Activated CD8-positive, alpha-beta memory T cell treated with anti-CD3 and anti-CD28 coated beads, Interleukin-2, amount 50 U/mL, for 24 hours (primary cell): ENCODE measurements at regions not wholly inside any gene's neighbourhood (a gene's known extent, or its start where the extent isn't known, plus 50 kb on each side); places are given as distances from the start of the nearest gene placed in this dataset.
"Not testable (repeated sequence)": the region's sequence is repeated elsewhere in the genome, so short reads cannot be mapped to it uniquely, and the experiment has no call there.

Source experiments
- DNase-seq: peaks from one replicate; pipeline ENCODE4 v3.0.0-alpha.2; 2020; ENCODE audit errors: extremely low read depth

DNA sequence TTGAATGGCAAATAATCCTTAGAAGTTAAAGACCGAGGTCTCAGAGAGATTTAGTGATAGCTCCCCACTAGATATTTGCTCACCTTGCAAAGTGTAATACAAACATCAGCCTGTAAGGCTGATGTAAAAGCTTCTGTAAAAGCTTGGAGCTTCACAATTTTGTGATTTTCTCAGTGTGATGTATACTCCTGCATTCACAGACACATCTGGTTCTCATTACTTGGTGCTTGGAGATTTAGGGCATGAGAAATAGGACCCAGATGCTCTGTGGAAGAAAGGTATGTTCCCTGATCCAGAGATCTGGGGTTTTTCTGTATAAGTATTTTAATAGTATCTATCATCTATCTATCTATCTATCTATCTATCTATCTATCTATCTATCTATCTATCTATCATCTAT is 1664.3 kb downstream of the C4orf33 start:
- no peak for DNase-seq

DNA sequence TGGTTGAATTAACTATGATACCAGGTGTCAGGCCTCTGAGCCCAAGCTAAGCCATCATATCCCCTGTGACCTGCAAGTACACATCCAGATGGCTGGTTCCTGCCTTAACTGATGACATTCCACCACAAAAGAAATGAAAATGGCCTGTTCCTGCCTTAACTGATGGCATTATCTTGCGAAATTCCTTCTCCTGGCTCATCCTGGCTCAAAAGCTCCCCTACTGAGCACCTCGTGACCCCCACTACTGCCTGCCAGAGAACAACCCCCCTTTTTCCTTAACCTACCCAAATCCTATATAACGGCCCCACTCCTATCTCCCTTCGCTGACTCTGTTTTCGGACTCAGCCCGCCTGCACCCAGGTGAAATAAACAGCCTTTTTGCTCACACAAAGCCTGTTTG is 1671.4 kb downstream of the C4orf33 start:
- not testable (repeated sequence) for DNase-seq

DNA sequence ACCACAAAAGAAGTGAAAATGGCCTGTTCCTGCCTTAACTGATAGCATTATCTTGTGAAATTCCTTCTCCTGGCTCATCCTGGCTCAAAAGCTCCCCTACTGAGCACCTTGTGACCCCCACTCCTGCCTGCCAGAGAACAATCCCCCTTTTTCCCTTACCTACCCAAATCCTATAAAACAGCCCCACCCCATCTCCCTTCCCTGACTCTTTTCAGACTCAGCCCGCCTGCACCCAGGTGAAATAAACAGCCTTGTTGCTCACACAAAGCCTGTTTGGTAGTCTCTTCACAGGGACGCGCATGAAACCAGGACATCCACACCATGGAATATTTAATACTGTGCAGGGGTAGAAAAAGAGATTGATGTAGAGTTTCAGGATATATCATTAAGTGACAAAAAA is 1677.0 kb downstream of the C4orf33 start:
- not testable (repeated sequence) for DNase-seq

DNA sequence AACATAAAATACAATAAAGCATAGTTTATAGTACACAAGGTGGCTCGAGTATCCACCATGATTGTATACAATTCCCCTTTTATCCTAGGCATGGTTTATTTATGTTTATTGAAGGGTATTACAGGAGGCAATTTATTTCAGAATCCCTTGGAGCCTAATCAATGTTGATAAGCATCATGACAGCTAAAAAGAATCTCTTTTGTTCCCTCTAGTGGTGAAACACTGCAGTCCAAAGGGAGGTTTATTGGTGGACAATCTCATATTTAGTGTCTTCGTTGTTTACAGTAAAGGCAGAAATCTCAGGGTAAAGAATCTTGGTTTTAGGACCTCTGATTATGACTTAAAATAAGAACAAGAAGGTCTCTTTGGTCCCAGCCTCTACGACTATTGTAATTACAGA is 1712.5 kb downstream of the C4orf33 start:
- no peak for DNase-seq

DNA sequence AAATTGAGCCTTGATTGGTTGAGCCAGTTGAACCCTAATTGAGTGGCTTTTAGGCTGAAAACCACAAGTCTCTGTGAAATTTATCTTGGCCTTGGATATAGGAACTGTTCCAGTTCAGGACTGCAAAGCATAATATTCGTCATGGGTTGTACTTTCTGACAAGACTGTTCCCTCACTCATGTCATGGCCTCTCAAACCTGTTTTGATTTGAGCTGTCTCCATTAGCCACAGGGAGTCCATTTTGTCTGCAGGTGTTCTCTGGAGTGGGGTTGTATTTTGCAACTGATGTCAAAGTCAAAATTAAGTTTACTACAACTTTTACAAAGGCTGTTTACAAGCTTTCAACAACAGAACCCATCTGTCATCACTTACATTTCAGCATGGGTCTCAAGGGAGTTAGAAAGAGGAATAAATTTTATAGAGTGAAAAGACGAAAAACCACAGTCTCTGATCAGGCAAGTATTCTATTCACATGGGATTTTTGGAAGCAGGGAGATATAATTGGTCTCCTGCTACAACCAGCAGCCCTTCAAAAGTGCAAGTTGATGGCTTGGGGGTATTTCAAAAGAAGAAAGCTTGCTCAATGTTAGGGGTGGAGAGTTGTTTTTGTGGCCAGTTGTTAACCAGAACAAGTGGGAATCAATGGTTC is 1716.3 kb downstream of the C4orf33 start:
- DNase-seq = no peak

DNA sequence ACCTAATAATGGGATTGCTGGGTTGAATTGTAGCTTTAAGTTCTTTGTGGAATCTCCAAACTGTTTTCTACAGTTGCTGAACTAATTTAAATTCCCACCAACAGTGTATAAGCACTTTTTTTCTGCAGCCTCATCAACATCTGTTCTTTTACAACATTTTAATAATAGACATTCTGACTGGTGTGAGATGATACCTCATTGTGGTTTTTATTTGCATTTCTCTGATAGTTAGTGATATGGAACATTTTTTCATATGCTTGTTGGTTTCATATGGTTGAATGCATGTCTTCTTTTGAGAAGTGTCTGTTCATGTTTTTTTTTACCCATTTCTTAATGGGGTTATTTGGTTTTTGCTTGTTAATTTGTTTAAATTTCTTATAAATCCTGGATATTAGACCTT is 1718.9 kb downstream of the C4orf33 start:
- no peak for DNase-seq

DNA sequence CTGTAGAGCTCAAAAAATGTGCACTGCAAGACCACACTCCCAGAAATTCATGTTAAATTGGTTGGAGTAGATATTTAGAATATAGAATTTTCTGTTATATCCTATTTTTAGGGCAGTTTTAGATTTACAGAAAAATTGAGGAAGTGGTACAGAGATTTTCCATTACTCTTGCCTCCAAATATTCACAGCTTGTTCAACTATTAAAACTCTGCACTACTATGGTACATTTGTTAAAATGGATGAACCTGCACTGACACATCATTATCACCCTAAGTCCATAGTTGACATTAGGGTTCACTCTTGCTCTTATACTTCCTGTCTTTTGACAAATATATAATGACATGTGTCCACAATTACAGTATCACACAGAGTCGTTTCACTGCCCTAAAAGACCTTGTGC is 1724.5 kb downstream of the C4orf33 start:
- no peak for DNase-seq

DNA sequence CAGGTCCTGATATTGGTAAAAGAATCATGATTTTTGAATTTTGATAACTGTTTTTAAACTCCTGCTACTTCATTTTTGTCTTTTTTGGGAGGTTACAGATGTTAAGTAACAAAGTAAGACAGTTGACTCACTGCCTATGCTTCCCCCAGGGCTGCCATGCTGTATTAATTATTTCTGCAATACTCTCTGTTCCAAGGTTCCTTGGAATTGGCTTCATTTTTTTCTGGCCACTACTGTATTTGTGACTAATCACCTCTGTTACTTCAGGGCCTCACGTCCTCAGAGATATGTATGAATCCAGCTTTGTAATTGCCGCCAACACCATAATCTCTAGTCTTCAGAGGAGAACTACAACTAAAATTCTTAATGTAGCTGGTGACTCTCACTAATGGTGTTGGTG is 1729.3 kb downstream of the C4orf33 start:
- no peak for DNase-seq

DNA sequence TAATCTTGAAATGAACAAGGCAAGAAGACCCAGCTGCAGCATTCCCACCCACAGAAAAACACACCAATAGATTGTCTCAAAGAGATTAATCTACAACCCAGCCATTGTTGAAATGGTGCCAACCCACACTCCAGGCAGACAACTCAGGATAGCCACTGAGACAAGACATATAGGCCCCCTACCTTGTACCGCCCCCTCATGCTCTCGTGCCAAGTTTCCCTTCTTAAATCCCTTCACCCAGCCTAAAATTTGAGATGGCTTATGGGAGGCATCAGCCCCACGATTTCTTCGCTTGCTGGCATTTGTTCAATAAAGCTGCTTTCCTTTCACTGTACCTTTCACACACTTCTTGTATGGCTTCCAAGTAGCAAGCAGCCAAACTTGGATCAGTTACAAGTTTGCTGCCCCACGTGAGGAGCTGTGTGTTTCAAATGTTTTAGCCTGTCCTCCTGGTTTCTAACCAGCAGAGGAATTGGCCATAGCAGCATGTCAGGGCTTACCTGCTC is 1754.1 kb downstream of the C4orf33 start:
- DNase-seq = no peak

DNA sequence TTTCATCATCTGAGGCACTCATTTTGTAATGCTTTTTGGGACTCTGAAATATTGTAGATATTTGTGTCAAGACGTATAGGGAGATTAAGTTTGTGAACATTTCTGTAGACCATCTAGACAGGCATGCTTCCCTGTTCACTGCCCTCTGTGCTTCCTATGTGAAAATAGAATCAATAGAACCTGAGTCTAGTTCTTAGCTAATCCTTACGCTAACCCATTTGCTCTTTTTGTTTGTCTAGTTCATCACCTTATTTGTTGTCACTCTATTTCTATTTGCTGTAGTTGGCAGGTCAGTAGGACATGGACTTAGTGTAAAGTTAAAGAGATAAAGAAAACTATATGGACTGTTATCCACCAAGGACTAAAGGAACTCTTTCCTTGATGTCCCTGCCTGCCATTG is 1755.2 kb downstream of the C4orf33 start:
- DNase-seq = no peak

DNA sequence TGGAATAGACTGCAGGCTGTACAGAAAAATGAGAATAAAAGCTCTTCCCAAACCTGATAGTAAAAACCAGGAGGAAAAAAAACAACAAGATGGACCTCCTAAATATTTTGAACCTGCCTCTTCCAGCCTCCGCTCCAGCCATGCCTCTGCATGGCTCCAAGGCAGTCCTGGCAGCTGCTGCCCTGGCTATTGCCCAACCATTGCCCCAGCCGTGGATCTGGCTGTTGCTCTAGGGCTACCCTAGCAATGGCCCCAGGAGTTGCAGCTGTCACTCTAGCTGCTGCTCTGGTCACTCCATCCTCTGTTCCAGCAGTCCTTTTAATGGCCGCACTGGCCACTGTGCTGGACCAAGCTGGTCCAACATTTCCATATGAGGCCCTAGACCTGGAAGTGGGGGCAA is 1756.0 kb downstream of the C4orf33 start:
- DNase-seq = no peak

DNA sequence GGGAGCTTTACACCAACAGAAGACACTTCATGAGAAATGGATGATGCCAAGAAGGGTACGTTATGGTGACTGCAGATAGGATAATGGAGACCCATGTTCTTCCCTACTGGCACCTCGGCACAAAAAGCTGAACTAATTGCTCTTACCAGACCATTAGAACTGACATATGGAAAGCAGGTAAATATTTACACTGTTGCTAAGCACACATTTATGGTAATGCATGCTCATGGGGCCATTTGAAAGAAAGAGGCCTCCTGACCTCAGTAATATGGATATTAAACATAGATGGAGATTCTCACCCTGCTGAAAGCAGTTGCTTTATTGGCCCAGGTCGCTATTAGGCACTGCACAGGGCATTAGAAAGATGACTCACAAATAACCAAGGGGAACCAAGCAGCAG is 1759.6 kb downstream of the C4orf33 start:
- DNase-seq = no peak

DNA sequence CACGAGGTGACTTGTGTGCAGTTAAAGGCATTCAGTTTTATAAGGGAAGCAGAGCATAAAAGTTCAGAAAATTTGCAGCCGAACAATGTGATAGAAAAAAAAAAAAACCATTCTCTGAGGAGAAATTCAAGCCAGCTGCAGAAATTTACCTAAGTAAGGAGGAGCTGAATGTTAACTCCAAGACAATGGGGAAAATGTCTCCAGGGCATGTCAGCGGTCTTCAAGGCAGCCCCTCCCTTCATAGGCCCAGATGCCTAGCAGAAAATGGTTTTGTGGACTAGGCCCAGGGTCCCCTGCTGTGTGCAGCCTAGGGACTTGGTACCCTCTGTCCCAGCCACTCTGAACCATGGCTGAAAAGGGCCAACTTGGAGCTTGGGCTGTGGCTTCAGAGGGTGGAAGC is 1764.0 kb downstream of the C4orf33 start:
- no peak for DNase-seq

DNA sequence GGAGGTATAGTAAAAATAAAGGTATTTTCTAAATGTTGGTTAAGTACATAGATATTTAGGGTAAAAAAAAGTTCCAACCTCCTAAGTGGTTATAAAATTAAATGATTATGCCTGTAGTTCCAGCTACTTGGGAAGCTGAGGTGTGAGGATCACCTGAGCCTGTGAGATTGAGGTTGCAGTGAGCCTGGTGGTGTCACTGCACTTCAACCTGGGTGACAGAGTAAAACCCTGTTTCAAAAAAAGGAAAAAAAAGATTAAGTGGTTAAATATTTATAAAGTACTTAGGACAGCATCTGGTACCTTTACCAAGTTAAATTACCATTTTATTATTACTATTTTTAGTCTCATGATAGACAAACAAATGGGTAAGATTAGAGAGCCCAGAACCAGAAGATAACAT is 1801.0 kb downstream of the C4orf33 start:
- no peak for DNase-seq

DNA sequence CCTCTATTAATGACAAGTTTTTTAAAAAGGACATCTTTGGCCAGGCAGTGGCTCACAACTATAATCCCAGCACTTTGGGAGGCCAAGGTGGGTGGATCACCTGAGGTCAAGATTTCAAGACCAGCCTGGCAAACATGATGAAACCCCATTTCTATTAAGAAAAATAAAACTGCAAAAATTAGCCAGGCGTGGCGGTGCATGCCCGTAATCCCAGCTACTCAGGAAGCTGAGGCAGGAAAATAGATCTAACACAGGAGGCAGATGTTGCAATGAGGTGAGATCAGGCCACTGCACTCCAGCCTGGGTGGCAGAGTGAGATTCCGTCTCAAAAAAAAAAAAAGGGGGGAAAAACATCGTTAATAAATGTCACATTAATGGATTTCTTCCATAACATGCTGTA is 1805.4 kb downstream of the C4orf33 start:
- DNase-seq = no peak

DNA sequence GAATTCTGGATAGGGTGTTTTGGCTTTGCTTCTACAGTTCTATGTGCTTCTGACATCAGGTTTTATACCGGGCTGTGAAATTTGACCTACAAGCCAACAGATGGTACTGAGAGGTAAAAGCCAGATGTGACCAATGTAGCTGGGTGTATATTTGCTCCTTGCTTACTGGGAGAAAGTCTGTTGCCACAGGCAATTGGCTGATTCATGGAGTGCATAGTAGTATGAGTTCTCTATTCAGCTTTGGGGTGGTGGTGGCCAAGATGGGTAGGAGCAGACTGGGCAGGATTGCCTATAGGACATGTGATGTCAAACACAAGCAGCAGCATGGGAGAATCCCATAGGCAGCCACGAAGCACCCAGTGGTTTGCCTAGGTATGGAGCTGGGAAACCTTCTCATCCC is 1827.0 kb downstream of the C4orf33 start:
- DNase-seq = no peak

DNA sequence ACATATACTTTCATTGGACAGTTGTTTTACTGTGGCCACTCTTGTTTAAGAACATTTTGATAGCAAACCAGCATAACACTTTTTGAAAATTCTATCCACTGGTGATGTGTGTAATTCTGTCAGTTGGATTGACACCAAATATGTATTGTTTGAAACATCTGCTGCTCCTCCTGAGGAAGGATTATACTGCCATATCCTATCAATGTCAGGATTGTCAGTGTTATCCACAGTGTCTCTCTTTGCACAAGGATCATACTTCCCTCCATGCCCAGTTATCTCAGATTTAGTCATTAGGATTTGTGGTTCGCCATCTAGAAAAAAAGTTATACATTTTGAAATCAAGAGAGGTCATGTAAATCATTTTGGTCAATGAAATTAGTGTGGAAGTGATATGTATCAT is 1859.6 kb downstream of the C4orf33 start:
- DNase-seq = no peak

DNA sequence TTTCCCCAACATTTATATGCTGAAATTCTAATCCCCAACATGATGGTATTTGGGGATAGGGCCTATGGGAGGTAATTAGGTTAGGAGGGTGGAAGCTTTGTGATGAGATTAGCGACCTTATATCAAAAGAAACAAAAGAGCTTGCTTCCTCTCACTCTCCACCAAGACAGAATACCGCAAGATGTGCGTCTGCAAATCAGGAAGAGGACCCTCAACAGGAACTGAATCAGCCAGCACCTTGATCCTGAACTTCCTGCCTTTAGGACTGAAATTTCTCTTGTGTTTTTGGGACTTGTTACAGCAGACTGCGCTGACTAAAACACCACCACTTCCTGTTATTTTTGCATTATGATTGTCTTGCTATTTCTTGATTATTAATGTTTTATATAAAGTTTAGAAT is 1889.4 kb downstream of the C4orf33 start:
- DNase-seq = no peak

DNA sequence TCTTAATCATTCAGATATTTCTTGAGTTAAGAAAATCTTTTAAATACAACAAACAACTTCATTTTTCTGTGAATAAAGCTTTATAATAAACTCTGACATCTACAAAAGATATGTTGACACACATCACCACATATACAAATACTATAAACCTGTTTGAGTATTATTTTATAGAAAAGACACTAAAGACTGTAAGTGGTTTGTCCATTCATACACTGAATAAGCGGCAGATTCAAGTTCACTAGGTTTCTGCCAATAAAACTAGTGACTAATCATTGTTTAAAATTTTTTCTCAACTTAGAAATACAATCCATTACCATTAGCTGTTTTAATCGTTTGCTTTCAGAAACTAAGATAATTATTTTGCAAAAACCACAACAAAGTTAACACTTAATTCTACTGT is 1900.0 kb downstream of the C4orf33 start:
- no peak for DNase-seq

DNA sequence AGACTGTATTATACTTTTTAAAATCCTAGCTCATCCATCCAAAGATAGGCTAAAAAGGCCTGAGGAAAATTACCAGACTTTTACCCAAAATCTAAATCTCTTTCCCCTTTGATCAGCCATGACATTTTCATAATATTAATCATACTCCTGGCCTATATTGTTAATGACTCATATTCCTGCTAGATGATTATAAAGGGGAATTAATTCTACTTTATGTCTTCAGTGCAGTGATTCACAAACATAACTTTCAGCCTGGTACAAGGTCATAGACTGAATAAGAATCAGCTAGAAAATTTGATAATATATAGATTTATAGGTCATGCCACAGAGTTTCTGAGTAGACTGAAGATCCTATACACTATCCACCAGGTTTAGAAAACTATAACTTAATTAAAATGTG is 1905.4 kb downstream of the C4orf33 start:
- DNase-seq = no peak

DNA sequence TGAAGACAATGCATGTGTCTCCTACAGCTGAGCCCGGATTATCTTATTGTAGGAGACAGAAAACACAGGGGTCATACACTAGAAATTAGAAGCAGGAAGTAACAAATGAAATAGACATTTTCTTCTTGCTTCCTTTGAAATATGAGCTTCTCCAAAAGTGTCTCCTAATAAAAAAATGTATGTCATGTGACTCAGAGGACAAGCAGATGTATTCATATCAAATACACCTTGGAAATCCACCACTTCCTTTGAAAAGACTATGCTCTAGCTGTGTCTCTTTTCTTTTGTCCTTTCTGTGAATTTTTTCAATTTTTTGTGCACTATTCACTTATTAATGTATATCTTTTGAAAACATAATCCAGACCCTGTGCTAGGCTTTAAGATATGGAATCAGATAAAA is 1906.2 kb downstream of the C4orf33 start:
- no peak for DNase-seq

DNA sequence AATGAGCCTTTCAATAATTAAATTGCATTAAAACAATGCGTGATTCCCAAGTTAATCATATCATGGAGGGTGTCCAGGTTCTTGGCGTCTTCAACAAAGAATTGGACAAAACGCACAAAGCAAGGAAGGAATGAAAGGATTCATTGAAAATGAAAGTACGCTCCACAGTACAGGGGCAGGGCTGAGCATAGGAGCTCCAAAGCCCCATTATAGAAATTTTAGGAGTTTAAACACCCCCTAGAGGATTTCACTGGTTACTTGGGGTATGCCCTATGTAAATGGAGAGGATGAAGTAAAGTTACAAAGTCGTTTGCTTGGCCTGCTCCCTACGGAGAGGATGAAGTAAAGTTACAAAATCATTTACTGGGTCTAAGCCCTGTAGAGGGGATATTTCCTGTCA is 1910.4 kb downstream of the C4orf33 start:
- no peak for DNase-seq

DNA sequence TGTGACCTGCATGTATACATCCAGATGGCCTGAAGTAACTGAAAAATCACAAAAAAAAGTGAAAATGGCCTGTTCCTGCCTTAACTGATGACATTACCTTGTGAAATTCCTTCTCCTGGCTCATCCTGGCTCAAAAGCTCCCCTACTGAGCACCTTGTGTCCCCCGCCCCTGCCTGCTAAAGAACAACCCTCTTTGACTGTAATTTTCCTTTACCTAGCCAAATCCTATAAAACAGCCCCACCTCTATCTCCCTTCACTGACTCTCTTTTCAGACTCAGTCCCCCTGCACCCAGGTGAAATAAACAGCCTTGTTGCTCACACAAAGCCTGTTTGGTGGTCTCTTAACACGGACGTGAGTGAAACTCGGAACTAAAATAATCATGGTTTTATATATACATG is 1916.0 kb downstream of the C4orf33 start:
- DNase-seq = not testable (repeated sequence)

DNA sequence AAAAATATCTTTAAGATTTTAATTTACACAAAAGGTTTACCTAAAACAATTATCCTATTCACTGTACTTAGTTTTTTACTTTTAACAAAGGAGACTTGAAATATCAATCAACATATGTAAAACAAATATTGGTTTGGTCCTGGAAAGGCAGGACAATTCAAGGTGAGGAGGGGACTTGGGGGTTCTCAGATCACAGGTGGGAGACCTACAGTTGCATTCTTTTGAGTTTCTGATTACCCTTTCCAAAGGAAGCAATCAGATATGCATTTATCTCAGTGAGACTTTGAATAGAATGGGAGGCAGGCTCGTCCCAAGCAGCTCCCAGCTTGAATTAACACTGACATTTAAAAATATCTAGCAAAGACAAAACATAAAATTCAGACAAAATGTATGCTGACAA is 1917.3 kb downstream of the C4orf33 start:
- no peak for DNase-seq
